CD4-positive, alpha-beta T cell treated with Interleukin-12 subunit alpha and Interleukin-12 subunit beta, for 1 hour (primary cell): ENCODE measurements at regions not wholly inside any gene's neighbourhood (a gene's known extent, or its start where the extent isn't known, plus 50 kb on each side); places are given as distances from the start of the nearest gene placed in this dataset.

Experiments
- DNase-seq: peaks from one replicate; pipeline ENCODE4 v3.0.0-alpha.2; 2020

- DNase-seq: no peak
These were observed 254.8 kb downstream of the CDC5L start for GRCh38 chr6:44642349-44642748.

- no peak for DNase-seq
These were observed 255.5 kb downstream of the CDC5L start for GRCh38 chr6:44642870-44643522.

GRCh38 chr6:44645276-44645675 is 257.8 kb downstream of the CDC5L start:
- no peak for DNase-seq

- DNase-seq: no peak
These were observed 258.8 kb downstream of the CDC5L start for GRCh38 chr6:44646355-44646754.

GRCh38 chr6:44649365-44650025 is 262.0 kb downstream of the CDC5L start:
- DNase-seq: no peak

GRCh38 chr6:44650495-44650894 is 263.0 kb downstream of the CDC5L start:
- DNase-seq: no peak

- DNase-seq: no peak
These were observed 263.4 kb downstream of the CDC5L start for GRCh38 chr6:44650947-44651346.

- no peak for DNase-seq
These were observed 264.1 kb downstream of the CDC5L start for GRCh38 chr6:44651604-44652003.

- DNase-seq: no peak
These were observed 265.0 kb downstream of the CDC5L start for GRCh38 chr6:44652547-44652946.

GRCh38 chr6:44653091-44653490 is 265.6 kb downstream of the CDC5L start:
- no peak for DNase-seq

- no peak for DNase-seq
These were observed 266.3 kb downstream of the CDC5L start for GRCh38 chr6:44653761-44654218.

- DNase-seq: peak; percentile 71
These were observed 268.2 kb downstream of the CDC5L start for GRCh38 chr6:44655412-44656342.

GRCh38 chr6:44656691-44657090 is 269.2 kb downstream of the CDC5L start:
- DNase-seq: no peak

GRCh38 chr6:44657206-44657819 is 269.8 kb downstream of the CDC5L start:
- DNase-seq: no peak

- no peak for DNase-seq
These were observed 271.1 kb downstream of the CDC5L start for GRCh38 chr6:44658571-44658970.

GRCh38 chr6:44659726-44660125 is 272.2 kb downstream of the CDC5L start:
- no peak for DNase-seq

GRCh38 chr6:44660561-44661220 is 273.2 kb downstream of the CDC5L start:
- no peak for DNase-seq

GRCh38 chr6:44661221-44662008 is 273.9 kb downstream of the CDC5L start:
- DNase-seq: no peak

GRCh38 chr6:44662461-44663121 is 275.1 kb downstream of the CDC5L start:
- DNase-seq: no peak

- DNase-seq: no peak
These were observed 276.5 kb downstream of the CDC5L start for GRCh38 chr6:44663860-44664634.
